NCI-H748 (cell line): ENCODE measurements at regions not wholly inside any gene's neighbourhood (a gene's known extent, or its start where the extent isn't known, plus 50 kb on each side); places are given as distances from the start of the nearest gene placed in this dataset.
"Not testable (repeated sequence)": the region's sequence is repeated elsewhere in the genome, so short reads cannot be mapped to it uniquely, and the experiment has no call there.

ENCODE experiments used
- DNase-seq: peaks from one replicate; lab custom pipeline; 2025; ENCODE audit not compliant: unreplicated experiment; lab: John Stamatoyannopoulos, UW

DNA sequence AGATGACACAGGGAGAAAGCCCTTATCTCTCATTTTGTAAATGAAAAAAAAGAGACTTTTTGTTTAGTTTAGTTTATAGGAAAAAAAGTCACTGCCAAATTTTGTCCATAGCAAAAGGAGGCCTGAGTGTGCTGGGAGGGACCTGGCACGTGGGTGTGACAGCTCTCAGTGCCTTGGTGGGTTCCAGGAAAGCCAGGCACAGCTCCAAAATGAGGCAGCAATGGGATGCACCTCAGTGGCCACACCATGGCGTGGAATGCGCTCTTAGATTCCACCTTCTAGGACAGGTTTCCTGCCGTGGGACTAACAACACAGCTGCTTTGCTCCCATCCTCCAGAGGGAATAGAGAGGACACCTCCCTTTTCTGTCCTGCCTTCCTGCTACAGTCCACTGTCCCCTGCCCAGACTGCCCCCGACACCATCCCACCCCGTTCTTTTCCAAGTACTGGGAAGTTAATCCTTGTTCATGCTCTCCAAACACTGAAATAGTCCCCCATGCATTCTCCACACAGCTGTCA is 207.6 kb downstream of the EMP1 start:
- DNase-seq = no peak

DNA sequence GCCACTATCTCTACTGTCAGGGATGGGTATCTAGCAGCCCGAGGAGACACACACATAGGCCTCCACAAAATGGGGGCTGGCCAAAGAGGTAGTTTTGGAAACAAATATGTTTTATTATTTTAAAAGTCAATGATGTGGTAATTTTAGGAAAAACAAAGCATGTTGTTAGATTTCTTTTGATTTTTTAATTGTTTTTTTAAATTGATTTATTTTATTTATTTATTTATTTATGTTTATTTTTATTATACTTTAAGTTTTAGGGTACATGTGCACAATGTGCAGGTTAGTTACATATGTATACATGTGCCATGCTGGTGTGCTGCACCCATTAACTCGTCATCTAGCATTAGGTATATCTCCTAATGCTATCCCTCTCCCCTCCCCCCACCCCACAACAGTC is 194.8 kb downstream of the EMP1 start:
- not testable (repeated sequence) for DNase-seq

GRCh38 chr12:13390918-13391317 is 194.4 kb downstream of the EMP1 start:
- no peak for DNase-seq

- DNase-seq = peak; percentile 53
Measured at GRCh38 chr12:13390381-13390861, 193.9 kb downstream of the EMP1 start.

GRCh38 chr12:13387101-13387500 is 190.6 kb downstream of the EMP1 start:
- no peak for DNase-seq

DNA sequence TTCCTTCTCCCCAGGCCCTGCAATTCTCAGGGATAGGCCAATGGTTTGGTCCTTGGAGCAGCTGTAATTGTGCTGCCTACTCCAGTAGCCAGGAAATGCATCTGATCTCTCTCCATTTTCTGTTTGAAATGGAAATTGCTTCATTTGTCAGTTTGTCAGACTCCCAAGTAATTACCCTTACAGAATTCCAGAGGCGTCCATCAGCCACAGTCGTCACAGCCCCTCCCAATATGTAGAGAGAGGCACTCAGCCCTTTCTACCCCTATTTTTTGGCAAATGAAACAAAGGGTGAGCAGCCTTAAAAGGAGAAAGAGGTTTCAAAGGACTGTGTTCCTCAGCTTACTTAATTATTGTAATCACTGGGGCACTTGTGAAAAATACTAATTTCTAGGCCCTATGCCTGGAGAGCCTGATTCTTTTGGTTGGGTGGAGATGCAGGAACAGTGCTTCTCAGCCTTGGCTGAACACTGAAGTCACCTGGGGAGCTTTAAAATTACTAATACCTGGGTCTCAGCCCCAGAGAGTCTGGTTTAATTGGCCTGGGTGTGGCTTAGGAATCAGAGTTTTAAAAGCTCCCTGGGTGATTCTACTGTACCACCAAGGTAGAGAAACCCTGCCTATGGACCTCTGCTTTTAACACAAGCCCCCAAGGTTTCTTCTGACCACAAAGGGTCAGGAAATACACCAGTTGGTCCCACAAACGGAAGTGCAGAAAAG is 190.0 kb downstream of the EMP1 start:
- no peak for DNase-seq

DNA sequence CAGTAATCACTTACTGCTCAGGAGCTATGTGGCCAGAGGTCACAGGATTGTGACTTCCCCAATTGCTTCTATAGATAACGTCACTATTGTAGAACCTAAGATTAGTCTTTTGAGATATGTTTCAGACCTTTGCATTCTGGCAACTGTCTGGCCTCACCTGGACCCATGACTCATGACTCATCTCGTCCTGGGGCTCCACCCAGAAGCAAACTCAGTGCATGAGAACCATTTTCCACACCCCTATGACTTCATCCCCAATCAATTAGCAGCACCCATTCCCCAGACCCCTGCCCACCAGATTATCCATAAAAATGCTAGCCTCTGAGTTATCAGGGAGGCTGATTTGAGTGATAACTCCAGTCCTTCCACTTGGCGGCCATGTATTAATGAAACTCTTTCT is 186.9 kb downstream of the EMP1 start:
- DNase-seq = no peak

DNA sequence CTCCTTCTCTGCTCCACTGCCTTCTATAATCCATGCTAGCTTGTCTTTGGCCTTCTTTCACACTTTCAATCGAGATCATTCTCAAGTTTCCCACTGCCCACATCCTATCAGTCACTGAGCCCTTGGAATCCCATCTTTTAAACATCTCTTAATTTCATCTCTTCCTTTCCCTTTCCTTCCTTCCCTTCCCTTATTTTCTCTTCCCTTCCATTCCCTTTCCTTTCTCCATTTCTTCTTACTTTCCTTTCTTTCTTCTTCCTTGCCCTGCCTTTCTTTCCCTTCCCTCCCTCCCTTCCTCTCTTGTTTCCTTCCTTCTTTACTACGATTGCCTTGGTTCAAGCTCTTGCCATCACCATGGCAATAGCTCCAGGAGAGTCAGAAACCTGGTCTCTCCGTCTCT is 183.8 kb downstream of the EMP1 start:
- no peak for DNase-seq

- DNase-seq = no peak
Measured at GRCh38 chr12:13379531-13380188, 183.1 kb downstream of the EMP1 start.

DNA sequence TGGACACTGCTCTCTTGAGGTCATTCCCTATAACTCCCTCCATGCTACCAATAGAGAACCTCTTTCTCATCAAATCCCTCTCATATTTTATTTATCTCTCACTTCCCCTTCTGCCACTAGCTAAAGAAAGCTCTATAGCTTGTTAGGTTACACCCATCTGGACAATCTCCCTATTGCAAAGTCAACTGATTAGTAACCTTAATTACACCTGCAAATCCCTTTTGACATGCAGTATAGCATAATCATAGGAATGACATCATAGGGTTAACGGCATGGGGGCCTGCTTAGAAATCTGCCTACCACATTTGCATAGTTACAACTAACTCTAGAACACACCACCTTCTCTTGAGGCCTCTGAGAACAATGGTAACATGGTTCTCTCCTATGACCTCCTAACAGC is 181.2 kb downstream of the EMP1 start:
- no peak for DNase-seq

- no peak for DNase-seq
Measured at GRCh38 chr12:13376610-13377373, 180.3 kb downstream of the EMP1 start.

DNA sequence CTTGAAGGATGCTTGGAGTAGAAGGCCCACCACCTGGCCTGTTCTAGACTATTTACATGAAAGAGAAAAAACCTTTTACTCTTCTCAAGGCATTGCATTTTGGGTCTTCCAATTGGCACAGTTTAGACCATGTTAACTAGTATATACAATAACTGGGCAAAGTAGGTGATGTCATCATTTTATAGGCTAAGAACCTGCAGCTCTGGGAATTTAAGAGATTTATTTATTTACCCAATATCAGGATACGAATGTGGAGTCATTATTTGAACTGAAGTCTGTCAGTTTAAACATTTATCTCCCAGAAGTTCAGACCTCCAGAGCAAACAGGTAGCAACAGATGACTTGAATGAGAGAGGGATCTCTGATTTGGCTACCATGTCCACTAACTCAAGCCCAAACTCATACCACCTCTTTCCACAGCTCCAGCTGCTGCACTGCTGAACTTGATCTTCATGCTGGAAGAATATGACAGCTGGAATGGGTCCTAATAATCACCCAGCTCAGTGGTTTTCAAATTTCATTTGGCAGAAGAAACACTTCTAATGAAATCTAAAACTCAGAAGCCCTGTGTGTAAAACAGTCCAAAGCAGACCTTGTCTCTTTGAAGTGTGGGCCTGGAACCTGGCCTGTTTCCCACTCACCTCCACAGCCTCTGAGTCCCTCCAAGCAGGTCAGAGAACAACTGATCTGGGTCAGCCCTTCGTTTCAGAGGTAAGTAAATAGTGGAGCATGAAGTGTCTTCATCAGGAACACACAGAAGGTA is 179.2 kb downstream of the EMP1 start:
- DNase-seq = no peak

- DNase-seq = no peak
Measured at GRCh38 chr12:13374793-13375192, 178.3 kb downstream of the EMP1 start.

DNA sequence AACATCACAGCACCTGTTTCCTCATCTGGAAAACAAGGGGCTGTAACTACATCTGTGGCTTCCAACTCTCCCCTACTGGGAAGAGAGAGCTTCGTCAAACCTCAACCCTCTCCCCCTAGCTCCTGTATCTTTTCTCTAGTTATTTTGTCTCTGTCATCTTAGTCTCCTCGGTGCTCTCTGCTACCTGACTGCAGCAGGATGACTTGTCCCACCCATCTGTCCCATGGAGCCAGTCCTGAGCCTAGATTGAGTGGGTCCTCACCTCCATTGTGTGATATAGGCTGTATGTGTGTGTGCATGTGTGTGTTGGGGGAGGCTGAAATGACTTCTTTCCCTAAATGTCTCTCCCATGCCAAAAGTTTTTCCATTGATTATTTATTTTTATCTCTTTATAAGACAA is 177.3 kb downstream of the EMP1 start:
- DNase-seq = no peak

DNA sequence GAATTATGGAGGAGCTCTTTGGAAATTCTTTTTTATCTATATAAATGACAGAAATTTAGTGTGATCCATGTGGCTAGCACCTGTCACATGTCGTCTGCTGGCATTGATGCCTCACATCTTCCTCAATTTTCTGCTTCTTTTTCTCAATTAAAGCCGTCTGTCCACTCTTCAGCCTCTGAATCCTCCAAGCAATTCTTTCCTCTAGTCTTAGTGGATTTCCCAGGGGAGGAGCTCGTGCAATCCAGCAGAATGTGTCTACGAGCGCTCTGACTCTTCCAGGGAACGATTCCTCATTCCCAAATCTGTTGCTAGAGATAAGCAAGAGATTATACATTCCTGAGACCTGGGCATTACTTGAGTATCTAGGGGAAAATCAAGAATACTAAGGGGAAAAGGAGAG is 176.6 kb downstream of the EMP1 start:
- DNase-seq = no peak

GRCh38 chr12:13372386-13372785 is 175.9 kb downstream of the EMP1 start:
- no peak for DNase-seq

DNA sequence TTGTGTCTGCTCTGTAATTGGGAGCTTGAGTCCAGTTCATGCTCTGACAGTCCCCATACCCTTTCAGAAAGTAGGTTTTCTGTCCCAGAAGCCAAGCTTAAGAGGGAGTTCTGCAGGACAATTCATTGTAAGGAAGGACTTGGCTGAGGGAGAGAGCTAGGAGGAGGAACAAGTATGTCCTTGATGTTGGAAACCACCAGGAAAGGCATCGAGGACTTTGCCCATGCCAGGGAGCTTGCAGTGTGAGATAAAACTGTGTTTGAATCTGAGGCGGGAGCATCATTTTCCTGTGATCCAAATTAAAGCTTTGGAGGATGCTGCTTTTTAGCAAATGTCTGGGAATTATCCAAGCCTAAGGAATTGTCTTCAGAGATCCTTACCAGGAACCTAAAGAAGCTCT is 175.3 kb downstream of the EMP1 start:
- no peak for DNase-seq

- no peak for DNase-seq
Measured at GRCh38 chr12:13371367-13371766, 174.8 kb downstream of the EMP1 start.

DNA sequence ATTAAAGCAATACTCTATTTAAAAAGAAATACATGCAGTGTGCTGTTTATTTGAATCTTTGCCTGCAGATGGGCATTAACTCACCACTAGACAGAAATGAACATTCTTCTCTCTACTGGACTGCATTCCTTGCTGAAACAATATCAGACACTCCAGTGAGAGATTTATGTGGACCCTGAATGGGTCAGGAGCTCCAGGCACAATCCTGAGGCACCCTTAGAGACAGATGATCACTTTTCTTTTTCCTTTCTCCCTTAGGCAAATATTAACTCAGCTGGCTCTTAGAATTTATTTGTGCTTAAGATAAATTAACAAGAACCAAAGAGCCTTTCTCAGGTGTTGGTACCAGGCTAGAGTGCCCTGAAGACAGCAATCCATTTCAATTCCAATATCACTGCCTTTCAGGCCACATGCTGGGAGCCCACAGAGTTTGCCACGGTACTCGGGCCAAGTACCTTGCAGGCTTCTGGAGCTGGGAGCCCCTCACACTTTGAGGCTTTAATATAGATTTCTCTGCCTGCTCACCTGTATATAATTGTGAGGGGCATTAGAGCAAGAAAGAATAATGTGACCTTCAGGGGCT is 173.0 kb downstream of the EMP1 start:
- DNase-seq = no peak

- DNase-seq = no peak
Measured at GRCh38 chr12:13368971-13369370, 172.4 kb downstream of the EMP1 start.

- DNase-seq = no peak
Measured at GRCh38 chr12:13368431-13368830, 171.9 kb downstream of the EMP1 start.
